Breast epithelium (tissue), 3 donors: ENCODE measurements at regions not wholly inside any gene's neighbourhood (a gene's known extent, or its start where the extent isn't known, plus 50 kb on each side); places are given as distances from the start of the nearest gene placed in this dataset.

Experiments
- POLR2A ChIP-seq: fragments of 450-650 bp; IDR thresholded peaks from one replicate; pipeline ENCODE4 v1.6.1; 2016; ENCODE audit warnings: antibody characterized with exemption, mild to moderate bottlenecking, moderate library complexity
- POLR2AphosphoS5 ChIP-seq, 3 donors: sonication (generic); formaldehyde crosslinking; IDR thresholded peaks; one replicate each; pipeline ENCODE4 v1.6.1; 2017; ENCODE audit warnings: antibody characterized with exemption in 3 of 3
- TF ChIP-seq, protein P1 (sequence below), 3 donors: fragments of 450-650 bp; IDR thresholded peaks; one replicate each; pipeline ENCODE4 v1.5.1; 2016 to 2017; ENCODE audit warnings: antibody characterized with exemption in 3 of 3, mild to moderate bottlenecking in 3 of 3, moderate library complexity in 3 of 3

- TF ChIP-seq, protein P1, sequence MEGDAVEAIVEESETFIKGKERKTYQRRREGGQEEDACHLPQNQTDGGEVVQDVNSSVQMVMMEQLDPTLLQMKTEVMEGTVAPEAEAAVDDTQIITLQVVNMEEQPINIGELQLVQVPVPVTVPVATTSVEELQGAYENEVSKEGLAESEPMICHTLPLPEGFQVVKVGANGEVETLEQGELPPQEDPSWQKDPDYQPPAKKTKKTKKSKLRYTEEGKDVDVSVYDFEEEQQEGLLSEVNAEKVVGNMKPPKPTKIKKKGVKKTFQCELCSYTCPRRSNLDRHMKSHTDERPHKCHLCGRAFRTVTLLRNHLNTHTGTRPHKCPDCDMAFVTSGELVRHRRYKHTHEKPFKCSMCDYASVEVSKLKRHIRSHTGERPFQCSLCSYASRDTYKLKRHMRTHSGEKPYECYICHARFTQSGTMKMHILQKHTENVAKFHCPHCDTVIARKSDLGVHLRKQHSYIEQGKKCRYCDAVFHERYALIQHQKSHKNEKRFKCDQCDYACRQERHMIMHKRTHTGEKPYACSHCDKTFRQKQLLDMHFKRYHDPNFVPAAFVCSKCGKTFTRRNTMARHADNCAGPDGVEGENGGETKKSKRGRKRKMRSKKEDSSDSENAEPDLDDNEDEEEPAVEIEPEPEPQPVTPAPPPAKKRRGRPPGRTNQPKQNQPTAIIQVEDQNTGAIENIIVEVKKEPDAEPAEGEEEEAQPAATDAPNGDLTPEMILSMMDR (IDR thresholded peaks at IDR 0.05), result no peak
- TF ChIP-seq POLR2A (no peak), POLR2AphosphoS5 (IDR thresholded peaks at IDR 0.05) (no peak)
These were observed 77.2 kb upstream of the HPCAL1 start for GRCh38 chr2:10225291-10226037.
